ENCODE measurements at regions not wholly inside any gene's neighbourhood (a gene's known extent, or its start where the extent isn't known, plus 50 kb on each side); places are given as distances from the start of the nearest gene placed in this dataset.
A peak's percentile ranks its signal among the peaks of the same experiment; 100 is the strongest.
"Not testable (repeated sequence)": the region's sequence is repeated elsewhere in the genome, so short reads cannot be mapped to it uniquely, and the experiment has no call there.

- peak; percentile 47 for DNase-seq (ENCODE audit: low spot score)
These were observed 133.4 kb downstream of the SLC1A3 start for GRCh38 chr5:36739751-36740221.

GRCh38 chr5:36740259-36740898, 134.0 kb downstream of the SLC1A3 start:
- DNase-seq (ENCODE audit: low spot score), result no peak

GRCh38 chr5:36741128-36741527, 134.7 kb downstream of the SLC1A3 start:
- no peak for DNase-seq (ENCODE audit: low spot score)

- DNase-seq (ENCODE audit: low spot score), result no peak
These were observed 132.4 kb upstream of the NIPBL start for GRCh38 chr5:36743891-36744772.

- DNase-seq (ENCODE audit: low spot score), result no peak
These were observed 131.6 kb upstream of the NIPBL start for GRCh38 chr5:36744773-36745589.

- DNase-seq (ENCODE audit: low spot score), result not testable (repeated sequence)
These were observed 128.8 kb upstream of the NIPBL start for GRCh38 chr5:36747794-36748193.

GRCh38 chr5:36751886-36752285, 124.7 kb upstream of the NIPBL start:
- no peak for DNase-seq (ENCODE audit: low spot score)

GRCh38 chr5:36755342-36755741, 121.2 kb upstream of the NIPBL start:
- no peak for DNase-seq (ENCODE audit: low spot score)

- DNase-seq (ENCODE audit: low spot score), result no peak
These were observed 120.6 kb upstream of the NIPBL start for GRCh38 chr5:36755920-36756488.

GRCh38 chr5:36756848-36757247, 119.7 kb upstream of the NIPBL start:
- no peak for DNase-seq (ENCODE audit: low spot score)

GRCh38 chr5:36759117-36759516, 117.5 kb upstream of the NIPBL start:
- DNase-seq (ENCODE audit: low spot score), result no peak

- no peak for DNase-seq (ENCODE audit: low spot score)
These were observed 113.1 kb upstream of the NIPBL start for GRCh38 chr5:36763454-36763853.

GRCh38 chr5:36765876-36766275, 110.7 kb upstream of the NIPBL start:
- no peak for DNase-seq (ENCODE audit: low spot score)

- DNase-seq (ENCODE audit: low spot score), result no peak
These were observed 109.6 kb upstream of the NIPBL start for GRCh38 chr5:36766981-36767380.

GRCh38 chr5:36768450-36768849, 108.1 kb upstream of the NIPBL start:
- no peak for DNase-seq (ENCODE audit: low spot score)

GRCh38 chr5:36769129-36769770, 107.3 kb upstream of the NIPBL start:
- no peak for DNase-seq (ENCODE audit: low spot score)

- no peak for DNase-seq (ENCODE audit: low spot score)
These were observed 106.4 kb upstream of the NIPBL start for GRCh38 chr5:36770125-36770524.

- no peak for DNase-seq (ENCODE audit: low spot score)
These were observed 104.1 kb upstream of the NIPBL start for GRCh38 chr5:36772276-36773140.

- no peak for DNase-seq (ENCODE audit: low spot score)
These were observed 99.3 kb upstream of the NIPBL start for GRCh38 chr5:36777105-36777757.

- DNase-seq (ENCODE audit: low spot score), result no peak
These were observed 98.2 kb upstream of the NIPBL start for GRCh38 chr5:36778336-36778735.
